ENCODE measurements at regions not wholly inside any gene's neighbourhood (a gene's known extent, or its start where the extent isn't known, plus 50 kb on each side); places are given as distances from the start of the nearest gene placed in this dataset.

DNA sequence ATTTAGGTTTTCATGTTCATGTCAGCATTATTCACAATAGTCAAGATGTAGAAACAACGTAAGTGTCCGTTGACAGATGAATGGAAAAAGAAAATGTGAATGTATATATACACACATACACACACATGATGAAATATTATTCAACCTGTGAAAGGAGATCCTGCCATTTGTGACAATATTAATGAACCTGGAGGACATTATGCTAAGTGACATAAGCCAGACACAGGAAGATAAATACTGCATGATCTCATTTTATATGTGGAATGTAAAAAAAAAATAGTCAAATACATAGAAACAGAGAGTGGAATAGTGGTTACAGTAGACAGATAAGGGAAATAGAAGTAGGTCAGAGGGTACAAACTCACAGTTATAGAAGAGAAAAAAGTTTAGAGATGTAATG, 651.1 kb upstream of the MKI67 start:
- DNase-seq: no peak

GRCh38 chr10:128779416-128779815, 653.2 kb upstream of the MKI67 start:
- DNase-seq: no peak

- DNase-seq: no peak
Observed at GRCh38 chr10:128780156-128780761, 654.0 kb upstream of the MKI67 start.

DNA sequence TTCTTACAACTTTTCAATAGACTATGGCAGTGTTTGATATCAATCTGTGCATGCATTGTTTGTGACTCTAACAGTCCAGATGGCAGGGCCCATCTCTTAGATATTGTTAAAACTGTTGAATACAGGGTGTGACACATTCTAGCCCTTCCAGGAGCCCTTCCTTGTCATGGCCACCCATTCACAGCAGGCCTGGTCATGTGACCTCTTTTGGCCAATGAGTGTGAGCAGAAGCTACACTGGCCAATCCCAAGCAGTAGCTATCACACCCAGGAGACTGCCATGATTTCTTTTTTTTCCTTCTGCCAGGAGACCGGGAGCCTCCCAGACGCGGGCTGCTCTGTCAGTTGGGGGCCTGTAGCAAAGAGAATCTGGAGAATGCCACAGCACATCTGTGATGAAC, 655.4 kb upstream of the MKI67 start:
- DNase-seq: no peak

DNA sequence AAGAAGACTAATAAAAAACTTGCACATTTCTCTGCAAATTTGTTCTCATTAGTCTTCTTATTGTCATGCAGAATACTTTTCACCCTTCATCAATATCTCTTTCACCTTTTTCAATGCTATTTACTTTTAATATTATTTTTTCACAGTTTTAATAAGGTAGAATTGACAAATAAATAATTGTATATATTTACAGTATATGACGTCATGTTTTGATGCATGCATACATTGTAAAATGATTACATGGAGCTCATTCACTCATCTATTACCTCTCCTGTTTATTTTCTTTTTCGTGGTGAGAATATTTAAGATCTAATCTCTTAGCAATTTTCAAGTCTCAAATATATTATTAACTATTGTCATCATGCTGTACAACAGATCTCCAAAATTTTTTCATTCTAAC, 658.2 kb upstream of the MKI67 start:
- no peak for DNase-seq

DNA sequence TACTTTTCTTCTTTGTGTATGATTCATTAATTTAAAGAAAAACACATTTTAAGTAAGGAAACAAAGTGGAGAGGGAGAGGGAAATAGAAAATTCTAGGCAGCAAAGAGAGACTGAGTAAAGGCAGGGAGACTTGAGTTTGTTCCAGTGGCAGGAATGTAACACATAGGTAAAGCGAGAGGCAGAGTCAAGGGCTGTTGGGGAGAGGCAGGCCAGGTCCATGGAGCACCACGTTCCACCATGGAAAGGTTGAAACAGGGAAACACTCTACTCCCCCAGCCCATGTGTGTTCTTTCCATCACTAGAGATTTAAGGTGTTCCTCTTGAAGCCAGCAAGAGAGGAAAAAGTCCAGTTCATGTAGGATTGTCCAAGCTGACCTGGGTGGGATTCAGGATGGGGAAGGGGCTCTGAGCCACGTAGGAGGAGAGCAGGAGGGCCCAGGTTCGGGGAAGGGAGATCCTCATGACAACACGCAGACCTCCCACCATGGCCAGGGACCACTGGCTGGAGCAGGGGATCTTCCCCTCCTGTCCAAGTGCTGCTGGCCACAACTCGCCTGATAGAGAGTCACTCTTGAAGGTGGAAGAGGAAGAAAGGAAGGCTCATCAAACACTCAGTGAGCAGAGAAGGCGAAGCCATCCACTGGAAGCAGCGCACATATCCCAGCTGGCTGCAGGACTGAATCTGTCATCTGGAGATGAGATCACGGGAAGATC, 666.4 kb upstream of the MKI67 start:
- DNase-seq: no peak

DNA sequence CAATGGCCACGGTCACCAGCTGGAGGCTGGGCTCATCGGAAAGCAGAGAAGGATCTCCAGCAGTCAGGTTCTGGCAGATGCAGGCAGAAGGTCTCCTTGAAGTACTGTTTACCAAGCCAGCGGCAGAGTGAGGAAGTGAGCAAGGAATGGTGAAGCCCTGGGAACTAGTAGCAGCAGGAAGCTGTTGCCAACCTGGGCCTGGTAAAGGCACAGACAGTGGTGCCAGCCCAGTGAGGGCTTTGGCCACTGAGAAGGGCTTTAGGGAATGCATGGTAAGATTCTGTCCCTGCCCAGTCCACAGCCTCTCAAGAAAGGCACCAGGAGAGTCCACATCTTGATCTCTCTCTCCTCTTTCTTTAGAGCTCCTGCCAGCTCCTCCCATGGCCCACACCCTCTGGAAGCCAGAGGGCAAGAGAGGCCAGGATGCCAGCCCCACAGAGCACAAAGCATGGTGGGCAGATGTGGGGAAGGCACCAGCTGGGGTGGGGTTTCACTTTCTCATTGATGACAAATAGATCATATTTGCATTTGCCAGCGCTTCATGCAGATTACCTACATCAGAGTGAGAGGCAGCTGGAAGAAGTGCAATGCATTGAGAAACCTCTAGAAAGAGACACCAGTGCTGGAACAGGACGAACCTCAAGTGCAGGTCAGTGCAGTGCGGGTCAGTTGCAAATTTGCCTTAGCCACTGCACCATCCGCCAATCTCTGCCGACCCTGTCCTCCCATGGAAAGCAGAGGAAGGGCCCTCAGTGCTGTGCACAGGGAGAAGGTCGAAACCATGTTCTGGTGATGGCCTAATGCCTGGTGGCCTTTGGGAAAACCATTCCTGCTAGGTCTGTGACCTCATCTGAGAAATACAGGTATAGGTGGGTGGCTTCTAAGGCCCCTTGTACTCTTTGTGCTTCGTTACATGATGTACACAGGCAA, 667.8 kb upstream of the MKI67 start:
- DNase-seq: no peak

GRCh38 chr10:128796396-128796912, 670.2 kb upstream of the MKI67 start:
- no peak for DNase-seq

DNA sequence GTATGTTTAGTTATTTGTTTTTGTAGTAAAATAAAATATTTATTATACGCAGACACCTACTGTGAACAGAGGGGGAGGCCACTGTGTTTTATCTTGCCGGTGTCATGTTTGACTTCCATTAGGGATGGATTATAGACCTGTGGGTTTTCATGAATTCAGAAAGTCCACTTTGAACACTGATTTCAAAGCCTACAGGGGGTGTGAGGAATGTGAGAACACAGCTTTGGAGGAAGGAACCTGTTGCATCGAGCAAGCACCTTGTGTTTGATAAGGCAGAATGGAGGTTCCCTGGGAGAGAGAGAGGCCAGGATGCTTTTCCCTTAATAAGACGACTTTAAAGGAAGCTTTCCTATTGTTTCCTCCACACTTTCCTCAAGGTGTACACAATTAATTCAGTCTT, 665.0 kb upstream of the MGMT start:
- DNase-seq: no peak

DNA sequence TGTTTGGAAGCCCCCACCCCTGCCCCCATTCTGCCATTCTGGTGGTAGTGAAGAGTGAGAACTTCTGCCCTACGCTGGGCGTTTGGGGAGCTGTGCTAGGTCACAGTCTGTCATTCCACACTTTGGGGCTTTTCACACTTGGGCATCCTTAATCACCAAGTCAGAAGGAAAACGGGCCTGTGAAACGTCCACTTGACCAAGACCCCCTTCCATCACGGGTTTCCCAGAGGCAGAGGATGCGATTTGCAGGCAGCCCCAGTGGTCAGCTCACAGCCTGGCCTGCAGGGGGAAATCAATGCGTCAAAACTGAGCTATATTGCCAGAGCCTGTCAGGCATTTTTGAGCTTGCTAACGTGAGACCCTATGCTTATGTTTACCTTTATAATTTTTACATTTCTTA, 663.3 kb upstream of the MGMT start:
- no peak for DNase-seq

GRCh38 chr10:128804411-128804810, 662.6 kb upstream of the MGMT start:
- DNase-seq: no peak

- no peak for DNase-seq
Observed at GRCh38 chr10:128808921-128809440, 658.1 kb upstream of the MGMT start.

DNA sequence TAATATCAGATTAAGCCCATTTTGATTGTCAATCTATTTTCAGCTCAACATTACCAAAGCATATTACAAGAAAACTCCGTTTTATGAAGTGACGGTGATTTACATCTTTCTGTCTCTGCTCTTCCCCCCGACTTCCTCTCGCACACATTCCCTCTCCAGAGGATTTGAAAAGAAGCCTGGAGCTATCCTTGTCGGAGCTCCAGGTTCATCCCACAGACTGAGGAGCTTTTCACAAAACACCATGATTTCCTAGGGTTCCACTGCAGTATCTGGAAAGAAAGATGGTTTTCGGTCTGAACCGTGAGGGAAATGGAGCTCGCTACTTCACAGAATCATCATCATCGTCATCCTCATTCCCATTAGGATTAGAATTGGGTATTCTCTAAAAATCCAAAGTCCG, 655.5 kb upstream of the MGMT start:
- DNase-seq: no peak

DNA sequence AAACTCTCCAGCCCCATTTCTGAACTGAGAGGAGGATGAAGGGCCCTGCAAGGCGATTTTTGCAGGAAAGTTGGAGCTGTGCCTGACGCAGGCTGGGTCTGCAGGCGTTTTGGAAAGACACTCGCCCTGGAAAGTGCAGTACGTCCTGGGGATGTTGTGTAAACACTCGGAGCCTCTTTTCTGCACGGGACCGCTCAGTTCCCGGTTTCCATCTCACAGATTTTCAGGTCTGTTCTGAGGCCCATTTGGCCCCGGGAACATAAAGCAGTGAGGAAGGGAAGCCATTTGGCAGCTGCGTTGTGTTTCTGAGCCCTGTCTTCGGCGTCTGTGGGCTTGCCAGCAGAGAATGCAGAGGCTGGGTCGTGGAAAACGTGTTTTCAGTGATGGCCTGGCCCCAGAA, 655.0 kb upstream of the MGMT start:
- DNase-seq: no peak

DNA sequence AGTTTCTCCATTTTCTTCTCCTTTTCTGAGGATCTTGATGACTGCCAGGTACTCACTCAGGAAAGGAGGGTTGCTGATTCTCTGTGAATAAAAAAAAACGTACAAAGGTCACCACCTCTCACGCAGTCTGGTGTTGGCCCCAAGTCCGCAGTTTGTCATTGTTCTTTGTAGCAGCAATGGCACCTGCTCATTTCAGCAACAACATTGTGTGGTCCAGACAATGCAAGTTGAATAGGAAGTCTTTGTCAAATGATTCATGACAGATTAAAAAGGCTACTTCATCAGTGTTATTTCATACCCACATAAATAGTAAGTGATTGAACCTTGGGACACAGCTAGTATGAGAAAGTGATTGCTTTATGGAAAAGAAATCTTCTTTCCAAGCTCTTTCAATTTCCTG, 653.5 kb upstream of the MGMT start:
- DNase-seq: no peak

DNA sequence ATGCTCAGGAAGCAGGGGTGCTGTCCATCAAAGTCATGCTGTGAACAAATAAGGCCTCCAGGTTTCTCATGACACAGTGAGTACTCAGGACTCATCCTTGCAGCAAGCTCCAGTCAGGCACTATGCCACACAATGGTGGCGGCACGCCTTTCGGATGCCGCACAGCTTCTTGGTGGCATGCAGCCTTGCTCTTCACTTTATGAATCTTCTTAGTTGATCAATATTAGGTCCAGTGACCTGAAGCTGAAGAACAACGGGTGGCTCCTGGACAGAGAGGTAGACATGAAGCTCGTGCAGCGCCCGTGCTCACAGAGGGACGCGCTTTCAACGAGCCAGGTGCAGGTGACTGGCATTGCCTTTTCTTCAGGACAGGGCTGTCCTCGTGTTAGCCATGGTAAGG, 653.0 kb upstream of the MGMT start:
- DNase-seq: no peak

- no peak for DNase-seq
Observed at GRCh38 chr10:128814782-128815181, 652.3 kb upstream of the MGMT start.

GRCh38 chr10:128816726-128817125, 650.3 kb upstream of the MGMT start:
- no peak for DNase-seq

DNA sequence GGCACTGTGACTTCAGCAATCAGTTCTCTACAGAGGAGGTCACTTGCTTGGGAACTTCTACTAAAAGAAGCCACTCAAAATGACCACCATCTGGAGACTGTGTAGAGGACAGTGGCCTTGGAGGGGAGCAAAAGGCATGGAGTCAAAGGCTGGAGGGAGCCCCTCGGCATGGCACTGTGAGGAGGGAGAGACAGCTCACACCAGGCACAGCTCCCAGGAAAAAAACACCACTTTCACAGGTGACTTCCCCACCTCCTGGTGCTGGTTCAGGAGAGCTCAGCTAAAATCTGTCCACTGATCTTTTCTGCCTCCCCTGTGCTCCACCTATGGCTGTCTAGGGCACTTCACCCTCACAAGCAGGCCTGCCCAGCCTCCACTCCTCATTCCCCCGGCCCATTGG, 649.4 kb upstream of the MGMT start:
- DNase-seq: no peak

DNA sequence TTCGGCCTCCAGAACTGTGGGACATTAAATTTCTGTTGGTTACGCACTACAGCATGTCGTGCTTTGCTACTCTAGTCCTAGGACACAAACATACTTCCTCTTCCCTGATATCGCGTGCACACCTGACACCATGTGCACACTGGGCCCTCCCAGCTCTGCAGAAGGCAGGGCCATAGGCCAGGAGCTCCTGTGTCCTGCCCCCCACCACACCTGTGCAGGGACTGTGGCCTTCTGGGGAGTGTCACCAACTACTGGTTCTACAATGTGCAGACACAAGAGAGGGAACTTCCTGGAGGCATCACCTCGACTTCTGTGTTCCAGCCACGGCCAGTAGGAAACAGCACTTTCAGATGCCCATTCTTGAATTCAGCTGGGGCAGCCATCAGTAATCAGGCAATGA, 646.4 kb upstream of the MGMT start:
- DNase-seq: no peak

DNA sequence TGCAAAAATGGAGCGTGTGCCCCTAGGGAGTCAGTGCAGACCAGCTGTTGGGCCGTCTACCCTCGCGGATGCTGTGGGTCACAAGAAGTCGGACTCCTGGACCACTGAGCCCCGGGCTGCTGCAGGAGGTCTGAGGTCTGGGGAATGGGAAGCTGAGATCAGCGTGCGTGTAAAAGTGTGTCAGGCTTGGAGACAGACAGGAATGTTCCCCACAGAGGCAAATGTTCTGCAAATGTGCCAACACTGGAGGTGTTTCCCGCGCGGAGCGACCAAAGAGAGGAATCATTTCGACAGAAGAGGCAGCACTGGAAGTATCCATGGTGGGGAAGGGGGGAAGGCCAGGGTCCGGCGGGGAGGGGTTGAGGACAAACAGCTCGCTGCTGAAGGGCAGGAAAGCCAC, 643.8 kb upstream of the MGMT start:
- no peak for DNase-seq

DNA sequence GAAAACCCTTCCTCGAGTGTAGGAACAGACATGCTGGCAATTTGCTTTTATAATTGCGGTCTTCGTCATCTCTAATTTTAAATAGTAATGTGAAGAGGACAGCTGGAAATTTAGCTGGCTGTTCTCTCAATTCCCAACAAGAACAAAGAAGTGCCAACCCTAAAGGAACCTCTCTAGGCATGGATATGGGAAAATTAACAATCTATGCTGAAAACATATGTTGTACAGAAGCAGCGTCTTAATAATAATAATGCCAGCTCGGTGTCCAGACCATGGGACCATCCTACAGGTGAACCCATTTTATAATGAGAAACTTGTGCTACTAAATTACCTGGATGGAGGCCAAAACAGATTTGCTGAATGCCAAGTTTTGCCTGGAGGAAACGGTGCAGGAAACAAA, 641.4 kb upstream of the MGMT start:
- DNase-seq: no peak

GRCh38 chr10:128833671-128834070, 633.4 kb upstream of the MGMT start:
- no peak for DNase-seq

GRCh38 chr10:128835361-128835760, 631.7 kb upstream of the MGMT start:
- no peak for DNase-seq
